ENCODE measurements at regions not wholly inside any gene's neighbourhood (a gene's known extent, or its start where the extent isn't known, plus 50 kb on each side); places are given as distances from the start of the nearest gene placed in this dataset.

DNA sequence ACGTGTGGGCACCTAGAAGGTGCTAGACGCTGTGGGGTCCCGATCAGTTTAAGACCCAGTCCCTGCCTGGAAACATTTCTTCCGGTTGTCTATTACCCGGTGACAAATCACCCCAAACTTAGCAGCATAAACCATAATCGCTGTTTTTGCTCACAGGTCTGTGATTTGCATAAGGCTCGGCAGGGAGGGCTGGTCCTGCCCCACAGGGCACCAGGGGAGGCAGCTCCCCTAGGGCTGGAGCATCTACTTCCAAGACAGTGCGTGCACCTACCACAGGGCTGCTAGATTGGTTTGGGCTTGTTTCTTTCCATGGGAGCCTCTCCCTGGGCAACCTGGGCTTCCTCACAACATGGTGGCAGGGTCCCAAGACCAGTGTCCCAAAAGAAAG, 214.5 kb upstream of the CIBAR2 start:
- no peak for TF ChIP-seq POLR2A (IDR thresholded peaks at IDR 0.05)
- TF ChIP-seq, protein P1, sequence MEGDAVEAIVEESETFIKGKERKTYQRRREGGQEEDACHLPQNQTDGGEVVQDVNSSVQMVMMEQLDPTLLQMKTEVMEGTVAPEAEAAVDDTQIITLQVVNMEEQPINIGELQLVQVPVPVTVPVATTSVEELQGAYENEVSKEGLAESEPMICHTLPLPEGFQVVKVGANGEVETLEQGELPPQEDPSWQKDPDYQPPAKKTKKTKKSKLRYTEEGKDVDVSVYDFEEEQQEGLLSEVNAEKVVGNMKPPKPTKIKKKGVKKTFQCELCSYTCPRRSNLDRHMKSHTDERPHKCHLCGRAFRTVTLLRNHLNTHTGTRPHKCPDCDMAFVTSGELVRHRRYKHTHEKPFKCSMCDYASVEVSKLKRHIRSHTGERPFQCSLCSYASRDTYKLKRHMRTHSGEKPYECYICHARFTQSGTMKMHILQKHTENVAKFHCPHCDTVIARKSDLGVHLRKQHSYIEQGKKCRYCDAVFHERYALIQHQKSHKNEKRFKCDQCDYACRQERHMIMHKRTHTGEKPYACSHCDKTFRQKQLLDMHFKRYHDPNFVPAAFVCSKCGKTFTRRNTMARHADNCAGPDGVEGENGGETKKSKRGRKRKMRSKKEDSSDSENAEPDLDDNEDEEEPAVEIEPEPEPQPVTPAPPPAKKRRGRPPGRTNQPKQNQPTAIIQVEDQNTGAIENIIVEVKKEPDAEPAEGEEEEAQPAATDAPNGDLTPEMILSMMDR (IDR thresholded peaks at IDR 0.05): no peak

Measured in heart left ventricle (tissue), 13 donors.